Spleen (tissue), 7 donors: ENCODE measurements at regions not wholly inside any gene's neighbourhood (a gene's known extent, or its start where the extent isn't known, plus 50 kb on each side); places are given as distances from the start of the nearest gene placed in this dataset.

Experiments used
- POLR2A ChIP-seq, 3 donors: fragments of 450-650 bp; IDR thresholded peaks; one replicate each; pipeline ENCODE4 v1.5.1; 2017; ENCODE audit warnings: antibody characterized with exemption in 3 of 3, mild to moderate bottlenecking in 1 of 3
- POLR2AphosphoS5 ChIP-seq, 3 donors: sonication (generic); formaldehyde crosslinking; IDR thresholded peaks; one replicate each; pipeline ENCODE4 v1.5.1; 2017; ENCODE audit warnings: antibody characterized with exemption in 3 of 3
- TF ChIP-seq, protein P1 (sequence below), 11 experiments: fragments of 200-600 bp in 7 of 11; fragments of 450-650 bp in 4 of 11; sonication (generic) in 4 of 11; IDR thresholded peaks in 8 of 11; conservative IDR thresholded peaks in 3 of 11; 1 replicate in 7 of 11; 2 replicates in 4 of 11; pipeline versions ENCODE4 v1.4.0 to v1.8.0; 2016 to 2021; ENCODE audit warnings: antibody characterized with exemption in 11 of 11, inconsistent platforms in 4 of 11, mild to moderate bottlenecking in 1 of 11
- donor health status: DM: no; HTN: no; CAD: no; lungs with moderate emphysema.
- donor health status: DM: no; HTN: no; CAD: no.
- donor health status: DM: no; HTN: no; CAD: no.

DNA sequence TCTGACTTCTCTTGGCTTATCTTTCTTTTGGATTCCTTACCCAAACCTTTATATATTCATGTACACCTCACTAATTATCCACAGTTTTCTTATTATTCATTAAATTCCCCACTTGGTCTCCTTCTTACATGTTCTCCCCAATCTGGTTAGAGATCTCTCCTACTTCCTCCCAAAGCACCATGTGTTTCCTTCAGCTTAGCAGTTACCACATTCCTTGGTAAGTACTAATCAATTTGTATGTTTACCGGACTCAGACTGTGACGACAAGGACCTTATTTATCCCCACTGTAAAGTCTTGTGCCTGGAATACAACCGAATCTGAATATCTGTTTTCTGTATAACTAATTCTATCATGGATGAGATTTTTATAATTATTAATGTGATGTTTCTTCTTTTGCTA is 389.5 kb downstream of the KCNJ2 start:
- TF ChIP-seq POLR2AphosphoS5 (IDR thresholded peaks at IDR 0.05) (no peak), POLR2A (IDR thresholded peaks at IDR 0.05) (no peak)
- TF ChIP-seq, protein P1, sequence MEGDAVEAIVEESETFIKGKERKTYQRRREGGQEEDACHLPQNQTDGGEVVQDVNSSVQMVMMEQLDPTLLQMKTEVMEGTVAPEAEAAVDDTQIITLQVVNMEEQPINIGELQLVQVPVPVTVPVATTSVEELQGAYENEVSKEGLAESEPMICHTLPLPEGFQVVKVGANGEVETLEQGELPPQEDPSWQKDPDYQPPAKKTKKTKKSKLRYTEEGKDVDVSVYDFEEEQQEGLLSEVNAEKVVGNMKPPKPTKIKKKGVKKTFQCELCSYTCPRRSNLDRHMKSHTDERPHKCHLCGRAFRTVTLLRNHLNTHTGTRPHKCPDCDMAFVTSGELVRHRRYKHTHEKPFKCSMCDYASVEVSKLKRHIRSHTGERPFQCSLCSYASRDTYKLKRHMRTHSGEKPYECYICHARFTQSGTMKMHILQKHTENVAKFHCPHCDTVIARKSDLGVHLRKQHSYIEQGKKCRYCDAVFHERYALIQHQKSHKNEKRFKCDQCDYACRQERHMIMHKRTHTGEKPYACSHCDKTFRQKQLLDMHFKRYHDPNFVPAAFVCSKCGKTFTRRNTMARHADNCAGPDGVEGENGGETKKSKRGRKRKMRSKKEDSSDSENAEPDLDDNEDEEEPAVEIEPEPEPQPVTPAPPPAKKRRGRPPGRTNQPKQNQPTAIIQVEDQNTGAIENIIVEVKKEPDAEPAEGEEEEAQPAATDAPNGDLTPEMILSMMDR (IDR thresholded peaks at IDR 0.05 in 8 of 11, conservative IDR thresholded peaks at IDR 0.05 in 3 of 11), result no peak
